ENCODE measurements at regions not wholly inside any gene's neighbourhood (a gene's known extent, or its start where the extent isn't known, plus 50 kb on each side); places are given as distances from the start of the nearest gene placed in this dataset.
"Not testable (repeated sequence)": the region's sequence is repeated elsewhere in the genome, so short reads cannot be mapped to it uniquely, and the experiment has no call there.

- H3K4me1 ChIP-seq, result peaks cover 0 to 3% of the 10 kb centered on the region in 2 donors
- H3K9me3 ChIP-seq, result peaks cover 0 to 4% of the 10 kb centered on the region in 2 donors
- ATAC-seq, result no peak
- DNase-seq, result no peak
- no peak overlapping the region for H3K4me3 ChIP-seq
- TF ChIP-seq CTCF (IDR thresholded peaks at IDR 0.05), result no peak
- no peaks in the 10 kb centered on the region for H3K36me3 ChIP-seq
- H3K27me3 ChIP-seq, result no peaks in the 10 kb centered on the region
- intact Hi-C loops (cut with DNase I), result no loop called here
- no peak overlapping the region for H3K27ac ChIP-seq
Measured at GRCh38 chr4:115456231-115456630, 342.8 kb upstream of the NDST4 start.

GRCh38 chr4:115454228-115454627 lies 340.8 kb upstream of the NDST4 start:
- Histone ChIP-seq H3K27me3 (no peaks in the 10 kb centered on the region), H3K27ac (peak overlapping the region in 1 of 2 donors; percentile 4), H3K9me3 (peaks cover 0 to 4% of the 10 kb centered on the region in 2 donors), H3K36me3 (no peaks in the 10 kb centered on the region), H3K4me1 (peaks cover 0 to 3% of the 10 kb centered on the region in 2 donors), H3K4me3 (no peak overlapping the region)
- no peak for TF ChIP-seq CTCF (IDR thresholded peaks at IDR 0.05)
- intact Hi-C loops (cut with DNase I), result no loop called here
- peak; percentile 94 for ATAC-seq
- DNase-seq, result peak in 1 of 4 donors; percentile 1

- Histone ChIP-seq H3K4me1 (peaks cover 0 to 3% of the 10 kb centered on the region in 2 donors), H3K27me3 (no peaks in the 10 kb centered on the region), H3K9me3 (no peaks in the 10 kb centered on the region), H3K36me3 (no peaks in the 10 kb centered on the region), H3K27ac (peak overlapping the region in 1 of 2 donors; percentile 4), H3K4me3 (no peak overlapping the region)
- no peak for TF ChIP-seq CTCF (IDR thresholded peaks at IDR 0.05)
- intact Hi-C loops (cut with DNase I), result no loop called here
- DNase-seq, result no peak
- ATAC-seq, result peak; percentile 77
Measured at GRCh38 chr4:115453416-115453815, 340.0 kb upstream of the NDST4 start.

GRCh38 chr4:115452229-115452628 lies 338.8 kb upstream of the NDST4 start:
- H3K27ac ChIP-seq; H3K9me3 ChIP-seq; intact Hi-C loops (cut with DNase I); H3K4me1 ChIP-seq; H3K36me3 ChIP-seq; ATAC-seq; H3K27me3 ChIP-seq; H3K4me3 ChIP-seq: not testable (repeated sequence)
- DNase-seq, result peak in 1 of 4 donors; percentile 12

GRCh38 chr4:115437739-115438138 lies 324.3 kb upstream of the NDST4 start:
- DNase-seq (no peak), ATAC-seq (no peak)
- Histone ChIP-seq H3K27me3 (no peaks in the 10 kb centered on the region), H3K4me1 (no peaks in the 10 kb centered on the region), H3K9me3 (peaks cover 0 to 7% of the 10 kb centered on the region in 2 donors), H3K4me3 (no peak overlapping the region), H3K36me3 (no peaks in the 10 kb centered on the region), H3K27ac (no peak overlapping the region)
- intact Hi-C loops (cut with DNase I), result no loop called here
- no peak for TF ChIP-seq CTCF (IDR thresholded peaks at IDR 0.05)

- Histone ChIP-seq H3K27ac (no peak overlapping the region), H3K36me3 (no peaks in the 10 kb centered on the region), H3K27me3 (no peaks in the 10 kb centered on the region), H3K4me1 (no peaks in the 10 kb centered on the region), H3K9me3 (no peaks in the 10 kb centered on the region), H3K4me3 (no peak overlapping the region)
- ATAC-seq (peak; percentile 94), DNase-seq (no peak)
- intact Hi-C loops (cut with DNase I), result no loop called here
- no peak for TF ChIP-seq CTCF (IDR thresholded peaks at IDR 0.05)
Measured at GRCh38 chr4:115433491-115433890, 320.1 kb upstream of the NDST4 start.

Data from left lung (tissue), 4 donors.